ENCODE measurements at regions not wholly inside any gene's neighbourhood (a gene's known extent, or its start where the extent isn't known, plus 50 kb on each side); places are given as distances from the start of the nearest gene placed in this dataset.
"Not testable (repeated sequence)": the region's sequence is repeated elsewhere in the genome, so short reads cannot be mapped to it uniquely, and the experiment has no call there.

GRCh38 chr1:119226913-119227312 is 86.5 kb upstream of the WARS2 start:
- H3K27ac ChIP-seq, result no peak overlapping the region

GRCh38 chr1:119227456-119227855 is 87.0 kb upstream of the WARS2 start:
- Histone ChIP-seq H3K27ac (no peak overlapping the region), H3K36me3 (no peaks in the 10 kb centered on the region), H3K27me3 (no peaks in the 10 kb centered on the region), H3K9me3 (replicated peaks) (no peaks in the 10 kb centered on the region), H3K4me1 (no peaks in the 10 kb centered on the region), H3K4me3 (no peak overlapping the region)
- no peak for DNase-seq

More at GRCh38 chr1:119226913-119227312, 86.5 kb upstream of the WARS2 start:
- no peaks in the 10 kb centered on the region for H3K4me1 ChIP-seq
- no peaks in the 10 kb centered on the region for H3K36me3 ChIP-seq
- no peaks in the 10 kb centered on the region for H3K27me3 ChIP-seq
- DNase-seq, result no peak
- H3K4me3 ChIP-seq, result no peak overlapping the region
- no peaks in the 10 kb centered on the region for H3K9me3 ChIP-seq (replicated peaks)

DNA sequence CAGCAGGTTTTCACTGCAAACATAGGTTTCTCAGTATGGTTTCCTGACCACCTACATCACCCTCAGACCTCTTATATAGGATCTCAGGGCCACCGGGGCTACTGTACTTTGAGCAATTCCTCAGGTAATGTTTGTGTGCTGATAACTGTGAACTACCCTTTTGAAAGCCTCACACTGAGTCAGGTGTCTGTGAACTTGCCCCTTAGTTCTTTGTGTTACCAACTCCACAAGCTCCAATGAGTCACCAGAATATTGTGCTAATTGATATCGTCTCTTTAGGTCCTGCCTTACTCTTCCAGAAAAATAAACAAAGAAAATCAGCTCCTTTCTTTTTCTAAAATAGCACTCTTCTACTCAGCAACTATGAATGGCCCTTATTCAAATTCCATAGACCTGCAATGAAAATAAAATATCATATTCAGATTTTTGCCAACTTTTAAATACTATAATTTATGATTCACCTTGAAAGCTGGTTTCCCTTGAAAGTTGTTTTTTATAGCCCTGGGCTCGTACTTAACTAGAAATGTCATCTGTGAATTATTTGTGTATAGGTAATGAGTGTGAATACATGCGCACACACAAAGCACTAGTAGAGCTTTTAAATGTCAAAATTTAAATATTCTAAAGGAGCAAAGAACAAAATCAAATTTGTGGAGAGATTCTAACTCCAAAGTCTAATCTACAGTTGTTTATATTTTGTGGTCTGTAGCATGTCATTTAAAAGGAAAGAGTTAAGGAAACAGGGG is 88.1 kb upstream of the WARS2 start:
- Histone ChIP-seq H3K27ac (no peak overlapping the region), H3K36me3 (no peaks in the 10 kb centered on the region), H3K9me3 (replicated peaks) (no peaks in the 10 kb centered on the region), H3K4me1 (no peaks in the 10 kb centered on the region), H3K4me3 (no peak overlapping the region), H3K27me3 (no peaks in the 10 kb centered on the region)
- DNase-seq, result no peak

- no peaks in the 10 kb centered on the region for H3K4me1 ChIP-seq
- H3K27me3 ChIP-seq, result no peaks in the 10 kb centered on the region
- no peaks in the 10 kb centered on the region for H3K9me3 ChIP-seq (replicated peaks)
- no peak overlapping the region for H3K27ac ChIP-seq
- H3K4me3 ChIP-seq, result no peak overlapping the region
- DNase-seq, result no peak
- H3K36me3 ChIP-seq, result no peaks in the 10 kb centered on the region
Measured at GRCh38 chr1:119235120-119235519, 94.7 kb upstream of the WARS2 start.

DNA sequence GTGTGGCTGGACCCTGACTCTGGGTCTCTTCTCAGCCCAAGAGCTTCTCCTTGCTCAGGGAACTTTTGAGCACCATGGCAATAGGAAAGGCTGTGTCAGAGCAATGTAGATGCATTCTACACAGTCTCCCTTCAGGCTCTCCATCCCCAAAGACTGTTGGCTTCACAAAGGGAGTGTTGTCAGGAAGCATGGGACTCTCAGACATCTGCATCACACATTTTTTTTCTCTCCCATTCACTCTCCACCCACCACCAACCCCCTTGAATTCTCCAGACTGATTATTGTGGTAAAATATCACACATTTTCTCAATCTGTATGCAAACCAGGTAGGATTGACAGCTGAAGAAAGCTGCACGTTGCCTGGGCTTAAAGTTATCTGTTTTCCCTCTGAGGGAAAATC is 105.4 kb upstream of the WARS2 start:
- H3K27me3 ChIP-seq, result no peaks in the 10 kb centered on the region
- H3K4me1 ChIP-seq, result no peaks in the 10 kb centered on the region
- no peaks in the 10 kb centered on the region for H3K36me3 ChIP-seq
- no peak overlapping the region for H3K27ac ChIP-seq
- no peaks in the 10 kb centered on the region for H3K9me3 ChIP-seq (replicated peaks)
- no peak overlapping the region for H3K4me3 ChIP-seq
- DNase-seq, result no peak

- no peak overlapping the region for H3K27ac ChIP-seq
- no peak overlapping the region for H3K4me3 ChIP-seq
- H3K27me3 ChIP-seq, result no peaks in the 10 kb centered on the region
- no peak for DNase-seq
- no peaks in the 10 kb centered on the region for H3K36me3 ChIP-seq
- no peaks in the 10 kb centered on the region for H3K9me3 ChIP-seq (replicated peaks)
- H3K4me1 ChIP-seq, result 0 out of 2 replicates have a peak, but pooled peaks cover 2% of the 10 kb centered on the region
Measured at GRCh38 chr1:119249283-119249682, 108.8 kb upstream of the WARS2 start.

GRCh38 chr1:119250299-119250698 is 109.8 kb upstream of the WARS2 start:
- DNase-seq, result no peak
- Histone ChIP-seq H3K27me3 (no peaks in the 10 kb centered on the region), H3K9me3 (replicated peaks) (no peaks in the 10 kb centered on the region), H3K36me3 (no peaks in the 10 kb centered on the region), H3K4me1 (0 out of 2 replicates have a peak, but pooled peaks cover 2% of the 10 kb centered on the region), H3K27ac (no peak overlapping the region), H3K4me3 (no peak overlapping the region)

GRCh38 chr1:119251751-119252150 is 111.3 kb upstream of the WARS2 start:
- Histone ChIP-seq H3K27me3 (no peaks in the 10 kb centered on the region), H3K4me1 (0 out of 2 replicates have a peak, but pooled peaks cover 2% of the 10 kb centered on the region), H3K36me3 (no peaks in the 10 kb centered on the region), H3K4me3 (no peak overlapping the region), H3K9me3 (replicated peaks) (no peaks in the 10 kb centered on the region), H3K27ac (no peak overlapping the region)
- no peak for DNase-seq

- H3K9me3 ChIP-seq (replicated peaks), result no peaks in the 10 kb centered on the region
- no peak for DNase-seq
Measured at GRCh38 chr1:119253366-119253765, 112.9 kb upstream of the WARS2 start.

GRCh38 chr1:119254067-119254720 is 113.7 kb upstream of the WARS2 start:
- Histone ChIP-seq H3K4me1 (0 out of 2 replicates have a peak, but pooled peaks cover 2% of the 10 kb centered on the region), H3K4me3 (no peak overlapping the region), H3K27me3 (no peaks in the 10 kb centered on the region), H3K36me3 (no peaks in the 10 kb centered on the region), H3K9me3 (replicated peaks) (no peaks in the 10 kb centered on the region), H3K27ac (no peak overlapping the region)
- DNase-seq, result no peak

More at GRCh38 chr1:119253366-119253765, 112.9 kb upstream of the WARS2 start:
- Histone ChIP-seq H3K4me3 (no peak overlapping the region), H3K36me3 (no peaks in the 10 kb centered on the region), H3K27me3 (no peaks in the 10 kb centered on the region), H3K27ac (no peak overlapping the region), H3K4me1 (0 out of 2 replicates have a peak, but pooled peaks cover 2% of the 10 kb centered on the region)

DNA sequence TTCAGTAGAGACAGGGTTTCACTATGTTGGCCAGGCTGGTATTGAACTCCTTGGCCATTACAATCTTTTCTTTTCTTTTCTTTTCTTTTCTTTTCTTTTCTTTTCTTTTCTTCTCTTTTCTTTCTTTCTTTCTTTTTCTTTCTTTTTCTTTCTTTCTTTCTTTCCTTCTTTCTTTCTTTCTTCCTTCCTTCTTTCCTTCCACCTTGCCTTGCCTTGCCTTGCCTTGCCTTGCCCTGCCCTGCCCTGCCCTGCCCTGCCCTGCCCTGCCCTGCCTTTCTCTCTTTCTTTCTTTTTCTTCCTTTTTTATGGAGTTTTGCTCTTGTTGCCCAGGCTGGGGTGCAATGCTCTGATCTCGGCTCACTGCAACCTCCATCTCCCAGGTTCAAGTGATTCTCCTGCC is 112.5 kb upstream of the HAO2 start:
- H3K27ac ChIP-seq; DNase-seq; H3K9me3 ChIP-seq (replicated peaks); H3K4me1 ChIP-seq; H3K36me3 ChIP-seq; H3K4me3 ChIP-seq; H3K27me3 ChIP-seq: not testable (repeated sequence)

GRCh38 chr1:119260506-119260905 is 108.1 kb upstream of the HAO2 start:
- Histone ChIP-seq H3K36me3 (no peaks in the 10 kb centered on the region), H3K9me3 (replicated peaks) (no peaks in the 10 kb centered on the region), H3K4me3 (no peak overlapping the region), H3K27me3 (no peaks in the 10 kb centered on the region), H3K27ac (no peak overlapping the region), H3K4me1 (no peaks in the 10 kb centered on the region)
- DNase-seq, result no peak

GRCh38 chr1:119266386-119266785 is 102.2 kb upstream of the HAO2 start:
- Histone ChIP-seq H3K36me3 (no peaks in the 10 kb centered on the region), H3K27me3 (no peaks in the 10 kb centered on the region), H3K9me3 (replicated peaks) (0 out of 2 replicates have a peak, but pooled peaks cover 3% of the 10 kb centered on the region), H3K4me1 (no peaks in the 10 kb centered on the region), H3K27ac (no peak overlapping the region), H3K4me3 (no peak overlapping the region)
- no peak for DNase-seq

- H3K9me3 ChIP-seq (replicated peaks), result 0 out of 2 replicates have a peak, but pooled peaks cover 3% of the 10 kb centered on the region
- H3K27ac ChIP-seq, result no peak overlapping the region
- no peaks in the 10 kb centered on the region for H3K27me3 ChIP-seq
Measured at GRCh38 chr1:119266858-119267257, 101.7 kb upstream of the HAO2 start.

GRCh38 chr1:119267288-119267687 is 101.3 kb upstream of the HAO2 start:
- DNase-seq; H3K36me3 ChIP-seq; H3K4me1 ChIP-seq; H3K27ac ChIP-seq; H3K4me3 ChIP-seq; H3K27me3 ChIP-seq; H3K9me3 ChIP-seq (replicated peaks): not testable (repeated sequence)

More at GRCh38 chr1:119266858-119267257, 101.7 kb upstream of the HAO2 start:
- DNase-seq, result no peak
- Histone ChIP-seq H3K36me3 (no peaks in the 10 kb centered on the region), H3K4me1 (no peaks in the 10 kb centered on the region), H3K4me3 (no peak overlapping the region)

Measured in SJCRH30 (cell line).